C4-2B (cell line): ENCODE measurements at regions not wholly inside any gene's neighbourhood (a gene's known extent, or its start where the extent isn't known, plus 50 kb on each side); places are given as distances from the start of the nearest gene placed in this dataset.

Experiments used
- CTCF ChIP-seq: fragments of 450-650 bp; conservative IDR thresholded peaks from 2 replicates; pipeline ENCODE4 v1.5.1; 2017; ENCODE audit warnings: mild to moderate bottlenecking
- ZFX ChIP-seq: fragments of 450-650 bp; IDR thresholded peaks from 2 replicates; pipeline ENCODE4 v1.6.1; 2017

GRCh38 chr1:112267929-112268328 is 128.1 kb upstream of the CTTNBP2NL start:
- TF ChIP-seq CTCF (no peak), ZFX (no peak)
